GM23248 (cell line): ENCODE measurements at regions not wholly inside any gene's neighbourhood (a gene's known extent, or its start where the extent isn't known, plus 50 kb on each side); places are given as distances from the start of the nearest gene placed in this dataset.
"Not testable (repeated sequence)": the region's sequence is repeated elsewhere in the genome, so short reads cannot be mapped to it uniquely, and the experiment has no call there.

Experiments used
- DNase-seq: peaks from one replicate; pipeline ENCODE4 v3.0.0-alpha.2; 2015
- H2AFZ ChIP-seq: fragments of 200-600 bp; sonication (generic); 2 replicates; pipeline ENCODE4 v1.6.1; 2016; ENCODE audit warnings: antibody characterized with exemption
- H3F3A ChIP-seq: fragments of 200-600 bp; sonication (generic); 2 replicates; pipeline ENCODE4 v1.6.1; 2016; ENCODE audit warnings: mild to moderate bottlenecking, antibody characterized with exemption, mixed run types; ENCODE audit not compliant: insufficient read depth
- H3K27ac ChIP-seq: fragments of 200-600 bp; sonication (generic); 2 replicates; pipeline ENCODE4 v1.5.1; 2016; ENCODE audit warnings: mild to moderate bottlenecking
- H3K27me3 ChIP-seq: fragments of 200-600 bp; sonication (generic); replicated peaks from 2 replicates; pipeline ENCODE4 v1.6.1; 2016; ENCODE audit warnings: mild to moderate bottlenecking; ENCODE audit not compliant: insufficient read depth
- H3K36me3 ChIP-seq: fragments of 200-600 bp; sonication (generic); 2 replicates; pipeline ENCODE4 v1.6.1; 2016; ENCODE audit warnings: low read depth, mild to moderate bottlenecking
- H3K4me1 ChIP-seq: fragments of 200-600 bp; sonication (generic); 2 replicates; pipeline ENCODE4 v1.6.1; 2016; ENCODE audit warnings: mild to moderate bottlenecking; ENCODE audit not compliant: insufficient read depth
- H3K4me2 ChIP-seq: fragments of 200-600 bp; sonication (generic); one replicate; pipeline ENCODE4 v1.6.1; 2016; ENCODE audit warnings: mild to moderate bottlenecking; ENCODE audit not compliant: unreplicated experiment
- H3K4me3 ChIP-seq: fragments of 200-600 bp; sonication (generic); 2 replicates; pipeline ENCODE4 v1.5.1; 2016; ENCODE audit warnings: mild to moderate bottlenecking
- H3K79me2 ChIP-seq: fragments of 200-600 bp; sonication (generic); 2 replicates; pipeline ENCODE4 v1.6.1; 2016; ENCODE audit warnings: mild to moderate bottlenecking; ENCODE audit not compliant: insufficient read depth
- H3K9ac ChIP-seq: fragments of 200-600 bp; sonication (generic); 2 replicates; pipeline ENCODE4 v1.6.1; 2016; ENCODE audit warnings: mild to moderate bottlenecking
- H3K9me2 ChIP-seq: fragments of 200-600 bp; sonication (generic); 2 replicates; pipeline ENCODE4 v1.6.1; 2016; ENCODE audit warnings: mixed run types, mild to moderate bottlenecking, moderate library complexity; ENCODE audit not compliant: insufficient read depth
- H3K9me3 ChIP-seq: fragments of 200-600 bp; sonication (generic); one replicate; pipeline ENCODE4 v1.6.1; 2017; ENCODE audit warnings: low read depth
- H4K20me1 ChIP-seq: fragments of 200-600 bp; sonication (generic); 2 replicates; pipeline ENCODE4 v1.6.0; 2016; ENCODE audit not compliant: insufficient read depth
- EZH2 ChIP-seq: fragments of 200-600 bp; sonication (generic); IDR thresholded peaks from 2 replicates; pipeline ENCODE4 v1.6.1; 2018; ENCODE audit warnings: antibody characterized with exemption, mild to moderate bottlenecking; ENCODE audit not compliant: insufficient read depth, poor library complexity, severe bottlenecking
- EZH2phosphoT487 ChIP-seq: fragments of 200-600 bp; sonication (generic); IDR thresholded peaks from 2 replicates; pipeline ENCODE4 v1.6.1; 2018; ENCODE audit warnings: antibody characterized with exemption, moderate library complexity, mild to moderate bottlenecking, low read depth; ENCODE audit not compliant: insufficient read depth
- WGBS, 2 experiments: methylation state at CpG; one replicate each; pipeline ENCODE4 v1.1.6; 2015 to 2017; ENCODE audit warnings: low lambda C conversion rate in 2 of 2, low coverage in 1 of 2; ENCODE audit errors: missing lambda C conversion rate in 2 of 2; 5-methylcytosine and 5-hydroxymethylcytosine counted together
- in situ Hi-C: fragments of 300-500 bp; cut with MboI; formaldehyde crosslinking; loops from 2 replicates; pipeline ENCODE4 v1.15.0; 2020

DNA sequence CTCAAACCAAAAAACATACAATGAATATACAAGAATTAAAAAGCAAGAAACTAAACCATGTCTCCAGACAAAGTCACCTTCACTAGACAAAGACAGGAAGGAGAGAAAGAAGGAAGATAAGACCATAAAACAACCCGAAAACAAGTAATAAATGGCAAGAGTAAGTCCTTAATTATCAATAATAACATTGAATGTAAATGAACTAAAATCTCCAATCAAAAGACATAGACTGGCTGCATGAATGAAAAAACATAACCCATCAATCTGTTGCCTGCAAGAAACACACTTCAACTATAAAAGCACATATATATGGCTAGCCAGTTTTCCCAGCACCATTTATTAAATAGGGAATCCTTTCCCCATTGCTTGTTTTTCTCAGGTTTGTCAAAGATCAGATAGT is 100.8 kb upstream of the SAMSN1 start:
- no peaks in the 10 kb centered on the region for H3K9me2 ChIP-seq
- H3K4me2 ChIP-seq = no peak overlapping the region
- in situ Hi-C loops = no loop called here
- DNase-seq = no peak
- no peaks in the 10 kb centered on the region for H3K27me3 ChIP-seq
- H2AFZ ChIP-seq = no peak overlapping the region
- TF ChIP-seq EZH2 (no peak), EZH2phosphoT487 (no peak)
- no peaks in the 10 kb centered on the region for H3K9me3 ChIP-seq
- WGBS, 2 experiments = 4 to 18% methylated on average over 1 of the region's 1 CpG
- no peak overlapping the region for H3K9ac ChIP-seq
- no peak overlapping the region for H3K4me3 ChIP-seq
- no peaks in the 10 kb centered on the region for H3K4me1 ChIP-seq
- H3K36me3 ChIP-seq = no peaks in the 10 kb centered on the region
- H3F3A ChIP-seq = no peaks in the 10 kb centered on the region
- no peak overlapping the region for H3K27ac ChIP-seq
- no peaks in the 10 kb centered on the region for H4K20me1 ChIP-seq
- H3K79me2 ChIP-seq = no peaks in the 10 kb centered on the region

DNA sequence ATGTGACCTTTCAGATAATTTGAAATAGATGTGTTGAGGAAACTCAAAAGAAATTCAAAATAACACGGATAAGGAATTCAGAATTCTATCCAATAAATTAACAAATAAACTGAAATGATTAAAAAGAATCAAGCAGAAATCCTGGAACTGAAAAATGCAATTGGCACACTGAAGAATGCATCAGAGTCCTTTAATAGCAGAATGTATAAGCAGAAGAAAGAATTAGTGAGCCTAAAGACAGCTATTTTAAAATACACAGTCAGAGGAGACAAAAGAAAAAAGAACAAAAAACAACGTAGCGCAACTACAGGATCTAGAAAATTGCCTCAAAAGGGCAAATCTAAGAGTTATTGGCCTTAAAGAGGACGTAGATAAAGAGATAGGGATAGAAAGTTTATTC is 99.6 kb upstream of the SAMSN1 start:
- DNase-seq = no peak
- 36 to 41% methylated on average over 4 of the region's 4 CpGs for WGBS, 2 experiments
- no peak overlapping the region for H3K4me2 ChIP-seq
- H3K4me1 ChIP-seq = no peaks in the 10 kb centered on the region
- H3K36me3 ChIP-seq = no peaks in the 10 kb centered on the region
- no peaks in the 10 kb centered on the region for H3F3A ChIP-seq
- H3K9me2 ChIP-seq = no peaks in the 10 kb centered on the region
- H3K4me3 ChIP-seq = no peak overlapping the region
- H3K27me3 ChIP-seq = no peaks in the 10 kb centered on the region
- H3K9me3 ChIP-seq = no peaks in the 10 kb centered on the region
- no peaks in the 10 kb centered on the region for H4K20me1 ChIP-seq
- TF ChIP-seq EZH2phosphoT487 = no peak
- no peak for TF ChIP-seq EZH2
- H2AFZ ChIP-seq = no peak overlapping the region
- H3K27ac ChIP-seq = no peak overlapping the region
- no peak overlapping the region for H3K9ac ChIP-seq
- no peaks in the 10 kb centered on the region for H3K79me2 ChIP-seq
- in situ Hi-C loops = no loop called here

DNA sequence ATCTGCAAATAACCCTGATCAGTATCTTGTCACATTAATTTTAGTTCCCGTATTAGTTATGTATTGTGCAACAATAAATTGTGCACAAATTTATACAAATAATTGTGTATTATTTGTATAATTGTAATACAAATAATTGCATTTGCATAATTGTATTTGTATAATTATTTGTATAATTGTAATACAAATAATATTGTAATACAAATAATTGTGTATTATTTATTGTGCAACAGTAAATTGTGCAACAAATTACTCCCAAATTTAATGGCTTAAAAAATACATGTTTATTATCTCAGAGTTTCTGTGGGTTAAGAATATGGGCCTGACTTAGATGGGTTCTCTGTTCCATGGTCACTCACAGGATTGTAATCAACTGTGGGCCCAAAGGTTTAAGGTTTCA is 86.2 kb upstream of the SAMSN1 start:
- Histone ChIP-seq H2AFZ (no peak overlapping the region), H3K36me3 (no peaks in the 10 kb centered on the region), H3K9me3 (no peaks in the 10 kb centered on the region), H3F3A (no peaks in the 10 kb centered on the region), H3K4me3 (no peak overlapping the region), H3K9me2 (no peaks in the 10 kb centered on the region), H3K27ac (no peak overlapping the region), H4K20me1 (no peaks in the 10 kb centered on the region), H3K9ac (no peak overlapping the region), H3K27me3 (no peaks in the 10 kb centered on the region), H3K79me2 (no peaks in the 10 kb centered on the region), H3K4me2 (no peak overlapping the region), H3K4me1 (no peaks in the 10 kb centered on the region)
- TF ChIP-seq EZH2 = no peak
- no peak for TF ChIP-seq EZH2phosphoT487
- 67 to 81% methylated on average over 1 of the region's 1 CpG for WGBS, 2 experiments
- in situ Hi-C loops = no loop called here
- DNase-seq = no peak

DNA sequence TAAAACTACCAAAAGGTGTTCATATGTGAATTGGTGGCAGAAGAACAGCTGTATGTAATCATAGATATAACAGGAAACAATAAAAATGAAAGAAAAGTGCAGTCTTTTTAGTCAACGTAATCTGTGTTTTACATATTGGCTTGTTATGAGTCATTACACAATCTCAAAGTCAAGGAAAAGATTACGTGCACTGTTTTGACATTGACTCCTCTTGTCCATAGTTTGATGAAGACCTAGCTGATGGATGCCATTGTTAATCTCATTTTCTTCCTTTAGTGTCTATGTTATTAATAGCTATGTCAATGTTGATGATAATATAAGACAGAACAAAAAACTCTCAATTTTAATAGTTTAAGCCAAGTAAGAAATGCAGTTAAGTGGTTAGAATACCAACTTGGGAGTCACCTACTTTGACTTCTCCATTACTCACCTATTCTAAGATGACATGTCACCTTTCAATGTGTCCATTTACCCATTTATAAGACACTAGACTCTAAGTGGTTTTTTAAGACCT is 84.5 kb upstream of the SAMSN1 start:
- H3K79me2 ChIP-seq = no peaks in the 10 kb centered on the region
- H3F3A ChIP-seq = no peaks in the 10 kb centered on the region
- no peak overlapping the region for H3K4me2 ChIP-seq
- no peaks in the 10 kb centered on the region for H4K20me1 ChIP-seq
- WGBS, 2 experiments = 14 to 16% methylated on average over 2 of the region's 2 CpGs
- no peak overlapping the region for H3K27ac ChIP-seq
- no peaks in the 10 kb centered on the region for H3K36me3 ChIP-seq
- no peaks in the 10 kb centered on the region for H3K27me3 ChIP-seq
- no peaks in the 10 kb centered on the region for H3K4me1 ChIP-seq
- H3K9ac ChIP-seq = no peak overlapping the region
- in situ Hi-C loops = no loop called here
- H3K4me3 ChIP-seq = no peak overlapping the region
- no peak overlapping the region for H2AFZ ChIP-seq
- H3K9me3 ChIP-seq = no peaks in the 10 kb centered on the region
- H3K9me2 ChIP-seq = no peaks in the 10 kb centered on the region
- DNase-seq = no peak
- TF ChIP-seq EZH2phosphoT487 = no peak
- TF ChIP-seq EZH2 = no peak

DNA sequence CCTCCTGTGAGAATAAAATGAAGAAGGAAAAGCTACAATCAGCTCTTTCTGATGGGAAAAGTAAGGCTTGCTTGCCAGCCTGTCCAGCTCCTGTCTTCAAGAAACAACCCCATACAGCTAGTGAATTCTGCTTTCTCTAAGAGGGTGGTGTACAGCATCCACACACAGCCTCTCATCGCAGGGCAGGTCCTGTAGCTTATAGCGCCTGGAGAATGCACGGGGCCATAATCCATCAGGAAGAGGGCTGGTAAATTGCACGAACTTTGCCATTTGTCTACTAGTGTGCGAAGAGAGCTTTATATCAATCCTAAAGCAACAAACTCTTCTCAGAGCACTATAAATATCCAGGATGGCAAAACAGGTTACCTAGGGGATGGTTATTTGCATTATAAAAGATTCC is 83.3 kb upstream of the SAMSN1 start:
- H3K27me3 ChIP-seq = no peaks in the 10 kb centered on the region

DNA sequence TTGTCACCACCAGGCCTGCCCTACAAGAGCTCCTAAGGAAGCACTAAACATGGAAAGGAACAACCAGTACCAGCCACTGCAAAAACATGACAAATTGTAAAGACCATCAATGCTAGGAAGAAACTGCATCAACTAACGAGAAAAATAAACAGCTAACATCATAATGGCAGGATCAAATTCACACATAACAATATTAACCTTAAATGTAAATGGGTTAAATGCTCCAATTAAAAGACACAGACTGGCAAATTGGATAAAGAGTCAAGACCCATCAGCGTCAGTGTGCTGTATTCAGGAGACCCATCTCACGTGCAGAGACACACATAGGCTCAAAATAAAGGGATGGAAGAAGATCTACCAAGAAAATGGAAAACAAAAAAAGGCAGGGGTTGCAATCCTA is 77.0 kb upstream of the SAMSN1 start:
- H3F3A ChIP-seq, H3K9ac ChIP-seq, H3K79me2 ChIP-seq, H2AFZ ChIP-seq, H3K4me1 ChIP-seq, H3K27ac ChIP-seq, H4K20me1 ChIP-seq, H3K4me3 ChIP-seq, H3K27me3 ChIP-seq, in situ Hi-C loops, H3K4me2 ChIP-seq, H3K9me2 ChIP-seq, H3K9me3 ChIP-seq, DNase-seq, H3K36me3 ChIP-seq: not testable (repeated sequence)
- 14 to 19% methylated on average over 3 of the region's 3 CpGs for WGBS, 2 experiments

More for the DNA sequence above, 83.3 kb upstream of the SAMSN1 start:
- WGBS, 2 experiments = 30 to 38% methylated on average over 5 of the region's 5 CpGs
- no peaks in the 10 kb centered on the region for H3K4me1 ChIP-seq
- DNase-seq = no peak
- TF ChIP-seq EZH2phosphoT487 = no peak
- no peak for TF ChIP-seq EZH2
- H3K9me2 ChIP-seq = no peaks in the 10 kb centered on the region
- H3K4me2 ChIP-seq = no peak overlapping the region
- no peaks in the 10 kb centered on the region for H4K20me1 ChIP-seq
- no peak overlapping the region for H3K9ac ChIP-seq
- no peaks in the 10 kb centered on the region for H3K36me3 ChIP-seq
- H3K9me3 ChIP-seq = no peaks in the 10 kb centered on the region
- in situ Hi-C loops = no loop called here
- H3F3A ChIP-seq = no peaks in the 10 kb centered on the region
- no peaks in the 10 kb centered on the region for H3K79me2 ChIP-seq
- no peak overlapping the region for H2AFZ ChIP-seq
- no peak overlapping the region for H3K27ac ChIP-seq
- H3K4me3 ChIP-seq = no peak overlapping the region
